ENCODE measurements at regions not wholly inside any gene's neighbourhood (a gene's known extent, or its start where the extent isn't known, plus 50 kb on each side); places are given as distances from the start of the nearest gene placed in this dataset.

GRCh38 chr22:48001101-48001500 is 1238.7 kb downstream of the TBC1D22A start:
- no peak for TF ChIP-seq CTCF (IDR thresholded peaks at IDR 0.05)
- no peak for TF ChIP-seq POLR2A (IDR thresholded peaks at IDR 0.05)

Data from heart left ventricle (tissue), 13 donors.